ENCODE measurements at regions not wholly inside any gene's neighbourhood (a gene's known extent, or its start where the extent isn't known, plus 50 kb on each side); places are given as distances from the start of the nearest gene placed in this dataset.

GRCh38 chr16:13305019-13305755 lies 403.8 kb downstream of the SHISA9 start:
- TF ChIP-seq CTCF (CRISPR knock-in tag; IDR thresholded peaks at IDR 0.05) (no peak), MAX (IDR thresholded peaks at IDR 0.05) (no peak)
